A673 (cell line): ENCODE measurements at regions not wholly inside any gene's neighbourhood (a gene's known extent, or its start where the extent isn't known, plus 50 kb on each side); places are given as distances from the start of the nearest gene placed in this dataset.

ENCODE experiments used
- BruUV-seq: library from RNA; stranded (reverse); fragments of 400-500 nt; replicated peaks from 2 replicates; lab custom pipeline; 2021; lab: Mats Ljungman, UMichigan
- CTCF ChIA-PET: fragments of 300-600 bp; sonication (Branson Sonifier 250); formaldehyde crosslinking; loops from one replicate; lab custom pipeline; 2022; ENCODE audit warnings: antibody characterized with exemption; lab: Charles Lee
- POLR2A ChIA-PET: fragments of 300-600 bp; sonication (Branson Sonifier 250); formaldehyde crosslinking; loops from one replicate; lab custom pipeline; 2022; ENCODE audit warnings: antibody characterized with exemption; ENCODE audit not compliant: low non-redundant PET; lab: Charles Lee
- DNase-seq: peaks from one replicate; pipeline ENCODE4 v3.0.0-alpha.2; 2015; ENCODE audit warnings: low spot score
- H3K27ac ChIP-seq: fragments of 200-600 bp; sonication (generic); 2 replicates; pipeline ENCODE4 v1.5.1; 2016; ENCODE audit warnings: mixed run types, low read depth, mild to moderate bottlenecking, mixed read lengths, antibody characterized with exemption, low read length; ENCODE audit not compliant: poor library complexity, severe bottlenecking
- H3K27me3 ChIP-seq: fragments of 200-600 bp; sonication (generic); replicated peaks from 2 replicates; pipeline ENCODE4 v1.6.1; 2017; ENCODE audit warnings: mixed run types, low read depth, mild to moderate bottlenecking, mixed read lengths, antibody characterized with exemption, low read length; ENCODE audit not compliant: insufficient read depth, poor library complexity
- H3K36me3 ChIP-seq: fragments of 200-600 bp; sonication (generic); 2 replicates; pipeline ENCODE4 v1.6.1; 2016; ENCODE audit warnings: mixed run types, mild to moderate bottlenecking, mixed read lengths, antibody characterized with exemption, low read length; ENCODE audit not compliant: insufficient read depth, poor library complexity, severe bottlenecking
- H3K4me1 ChIP-seq: fragments of 200-600 bp; sonication (generic); 2 replicates; pipeline ENCODE4 v1.6.1; 2017; ENCODE audit warnings: mixed run types, mild to moderate bottlenecking, mixed read lengths, antibody characterized with exemption, low read length; ENCODE audit not compliant: insufficient read depth, poor library complexity, severe bottlenecking
- H3K4me3 ChIP-seq: fragments of 200-600 bp; sonication (generic); 2 replicates; pipeline ENCODE4 v1.5.1; 2016; ENCODE audit warnings: low read depth, mixed run types, mild to moderate bottlenecking, mixed read lengths, low read length; ENCODE audit not compliant: poor library complexity, severe bottlenecking
- H3K9me3 ChIP-seq: fragments of 200-600 bp; sonication (generic); 2 replicates; pipeline ENCODE4 v1.6.1; 2016; ENCODE audit warnings: mixed run types, low read depth, mild to moderate bottlenecking, mixed read lengths, antibody characterized with exemption, low read length; ENCODE audit not compliant: poor library complexity, severe bottlenecking
- CTCF ChIP-seq: fragments of 300-800, 200-600 bp; sonication (generic); conservative IDR thresholded peaks from 2 replicates; pipeline ENCODE4 v1.5.1; 2017; ENCODE audit warnings: low read depth, mild to moderate bottlenecking, antibody characterized with exemption, low read length, moderate library complexity, mixed read lengths
- EZH2 ChIP-seq: fragments of 200-600 bp; sonication (generic); IDR thresholded peaks from 2 replicates; pipeline ENCODE4 v1.6.1; 2017; ENCODE audit warnings: borderline replicate concordance, low read depth, mild to moderate bottlenecking, mixed read lengths, antibody characterized with exemption, low read length; ENCODE audit not compliant: poor library complexity, severe bottlenecking
- intact Hi-C: fragments of 100-400 bp; cut with micrococcal nuclease; formaldehyde crosslinking; loops from one replicate; pipeline ENCODE4 v1.10.0; 2022; ENCODE audit not compliant: unreplicated experiment

DNA sequence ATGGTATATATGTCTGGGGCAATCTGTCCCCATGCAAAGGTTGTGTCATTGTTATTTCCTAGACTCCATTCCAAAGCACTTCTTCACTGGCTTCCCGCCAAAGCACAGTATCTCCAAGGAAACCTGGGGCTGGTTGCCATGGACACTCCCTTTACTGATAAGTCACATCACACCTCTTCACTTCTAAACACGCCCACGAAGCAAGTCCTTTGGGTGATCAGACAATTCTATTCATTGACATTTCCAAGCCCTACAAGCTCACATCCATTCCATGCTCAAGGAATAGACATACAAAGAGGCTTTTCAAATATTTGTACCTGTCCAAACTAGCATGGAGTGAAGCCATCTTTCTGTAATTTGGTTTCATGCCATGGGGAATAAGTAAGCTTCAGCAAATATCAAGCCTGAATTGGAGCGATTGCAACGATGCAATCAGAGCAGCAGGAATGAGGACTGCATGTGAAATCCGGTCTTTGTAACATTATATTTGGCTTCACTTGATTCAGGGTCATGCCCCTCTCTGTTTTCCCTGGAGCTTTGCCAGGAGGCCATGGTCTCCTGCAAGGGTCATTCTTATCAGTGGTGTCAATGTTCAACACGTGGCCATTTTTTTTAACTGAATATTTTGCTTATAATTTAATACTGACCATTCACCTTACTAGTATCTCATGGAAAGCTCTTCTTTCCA is 201.6 kb upstream of the TMC3 start:
- no peak overlapping the region for H3K27ac ChIP-seq
- H3K4me3 ChIP-seq = no peak overlapping the region
- no peaks in the 10 kb centered on the region for H3K4me1 ChIP-seq
- no peaks in the 10 kb centered on the region for H3K9me3 ChIP-seq
- no peaks in the 10 kb centered on the region for H3K36me3 ChIP-seq
- POLR2A ChIA-PET = no interaction called here
- CTCF ChIA-PET = no interaction called here
- no peak for TF ChIP-seq EZH2
- no peak for TF ChIP-seq CTCF
- intact Hi-C loops = no loop called here
- DNase-seq = no peak
- no TSS peak for BruUV-seq
- peaks cover 8% of the 10 kb centered on the region for H3K27me3 ChIP-seq

- intact Hi-C loops = no loop called here
- ChIA-PET CTCF (no interaction called here), POLR2A (no interaction called here)
- Histone ChIP-seq H3K9me3 (no peaks in the 10 kb centered on the region), H3K27me3 (peaks cover 12% of the 10 kb centered on the region), H3K36me3 (no peaks in the 10 kb centered on the region), H3K4me1 (no peaks in the 10 kb centered on the region), H3K27ac (no peak overlapping the region), H3K4me3 (no peak overlapping the region)
- no TSS peak for BruUV-seq
- DNase-seq = no peak
- TF ChIP-seq CTCF = no peak
- no peak for TF ChIP-seq EZH2
These were observed 199.2 kb upstream of the TMC3 start for GRCh38 chr15:81573098-81573746.

DNA sequence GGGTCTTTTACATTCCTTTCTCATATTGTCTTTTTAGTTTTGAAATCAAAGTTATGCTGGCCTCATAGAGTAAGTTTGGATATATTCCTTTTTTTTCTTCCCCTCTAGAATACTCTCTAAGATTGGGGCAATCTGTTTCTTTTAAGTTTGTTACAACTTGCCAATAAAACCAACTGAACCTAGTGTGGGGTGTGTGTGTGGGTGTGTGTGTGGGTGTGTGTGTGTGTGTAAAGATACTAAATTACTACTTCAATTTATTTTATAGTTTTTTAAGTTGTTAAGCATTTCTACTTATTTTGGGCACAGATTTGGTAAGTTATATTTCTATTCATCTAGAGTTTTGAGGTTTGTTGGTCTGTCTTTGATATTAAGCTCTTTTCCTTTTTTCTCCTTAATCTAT is 198.2 kb upstream of the TMC3 start:
- DNase-seq = no peak
- no peaks in the 10 kb centered on the region for H3K4me1 ChIP-seq
- H3K9me3 ChIP-seq = no peaks in the 10 kb centered on the region
- ChIA-PET POLR2A (no interaction called here), CTCF (no interaction called here)
- no peak overlapping the region for H3K27ac ChIP-seq
- H3K36me3 ChIP-seq = no peaks in the 10 kb centered on the region
- no peak overlapping the region for H3K4me3 ChIP-seq
- peaks cover 12% of the 10 kb centered on the region for H3K27me3 ChIP-seq
- no TSS peak for BruUV-seq
- no peak for TF ChIP-seq EZH2
- TF ChIP-seq CTCF = no peak
- intact Hi-C loops = no loop called here
